ENCODE measurements at regions not wholly inside any gene's neighbourhood (a gene's known extent, or its start where the extent isn't known, plus 50 kb on each side); places are given as distances from the start of the nearest gene placed in this dataset.

DNA sequence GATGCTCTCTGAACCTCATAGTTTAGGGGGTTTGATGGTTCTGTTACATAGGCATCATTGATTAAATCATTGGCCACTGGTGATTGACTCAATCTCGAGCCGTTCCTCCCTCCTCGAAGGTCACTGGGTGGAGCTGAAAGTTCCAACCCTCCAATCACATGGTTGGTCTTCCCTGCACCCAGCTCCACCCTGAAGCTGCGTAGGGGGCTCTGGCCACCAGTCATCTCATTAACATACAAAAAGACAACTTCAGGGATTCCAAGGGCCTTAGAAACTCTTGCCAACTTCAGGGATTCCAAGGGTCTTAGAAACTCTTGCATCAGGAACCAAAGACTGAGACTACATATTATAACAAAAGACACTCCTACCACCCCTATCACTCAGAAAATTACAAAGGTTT lies 306.5 kb upstream of the TNRC6C start:
- TF ChIP-seq, protein P1, sequence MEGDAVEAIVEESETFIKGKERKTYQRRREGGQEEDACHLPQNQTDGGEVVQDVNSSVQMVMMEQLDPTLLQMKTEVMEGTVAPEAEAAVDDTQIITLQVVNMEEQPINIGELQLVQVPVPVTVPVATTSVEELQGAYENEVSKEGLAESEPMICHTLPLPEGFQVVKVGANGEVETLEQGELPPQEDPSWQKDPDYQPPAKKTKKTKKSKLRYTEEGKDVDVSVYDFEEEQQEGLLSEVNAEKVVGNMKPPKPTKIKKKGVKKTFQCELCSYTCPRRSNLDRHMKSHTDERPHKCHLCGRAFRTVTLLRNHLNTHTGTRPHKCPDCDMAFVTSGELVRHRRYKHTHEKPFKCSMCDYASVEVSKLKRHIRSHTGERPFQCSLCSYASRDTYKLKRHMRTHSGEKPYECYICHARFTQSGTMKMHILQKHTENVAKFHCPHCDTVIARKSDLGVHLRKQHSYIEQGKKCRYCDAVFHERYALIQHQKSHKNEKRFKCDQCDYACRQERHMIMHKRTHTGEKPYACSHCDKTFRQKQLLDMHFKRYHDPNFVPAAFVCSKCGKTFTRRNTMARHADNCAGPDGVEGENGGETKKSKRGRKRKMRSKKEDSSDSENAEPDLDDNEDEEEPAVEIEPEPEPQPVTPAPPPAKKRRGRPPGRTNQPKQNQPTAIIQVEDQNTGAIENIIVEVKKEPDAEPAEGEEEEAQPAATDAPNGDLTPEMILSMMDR (conservative IDR thresholded peaks at IDR 0.05 in 1 of 2, IDR thresholded peaks at IDR 0.05 in 1 of 2; ENCODE audit: low read depth in 1 of 2, low read length in 2 of 2) = no peak
- no peak for TF ChIP-seq EZH2 (IDR thresholded peaks at IDR 0.05; ENCODE audit: low read length, missing control alignments)
